Fibroblast of gingiva (primary cell): ENCODE measurements at regions not wholly inside any gene's neighbourhood (a gene's known extent, or its start where the extent isn't known, plus 50 kb on each side); places are given as distances from the start of the nearest gene placed in this dataset.
"Not testable (repeated sequence)": the region's sequence is repeated elsewhere in the genome, so short reads cannot be mapped to it uniquely, and the experiment has no call there.

Experiments
- DNase-seq: peaks from one replicate; pipeline ENCODE4 v3.0.0-alpha.2; 2011; ENCODE audit warnings: low read depth

GRCh38 chr2:44086629-44087028 lies 82.0 kb upstream of the PPM1B start:
- DNase-seq: no peak

DNA sequence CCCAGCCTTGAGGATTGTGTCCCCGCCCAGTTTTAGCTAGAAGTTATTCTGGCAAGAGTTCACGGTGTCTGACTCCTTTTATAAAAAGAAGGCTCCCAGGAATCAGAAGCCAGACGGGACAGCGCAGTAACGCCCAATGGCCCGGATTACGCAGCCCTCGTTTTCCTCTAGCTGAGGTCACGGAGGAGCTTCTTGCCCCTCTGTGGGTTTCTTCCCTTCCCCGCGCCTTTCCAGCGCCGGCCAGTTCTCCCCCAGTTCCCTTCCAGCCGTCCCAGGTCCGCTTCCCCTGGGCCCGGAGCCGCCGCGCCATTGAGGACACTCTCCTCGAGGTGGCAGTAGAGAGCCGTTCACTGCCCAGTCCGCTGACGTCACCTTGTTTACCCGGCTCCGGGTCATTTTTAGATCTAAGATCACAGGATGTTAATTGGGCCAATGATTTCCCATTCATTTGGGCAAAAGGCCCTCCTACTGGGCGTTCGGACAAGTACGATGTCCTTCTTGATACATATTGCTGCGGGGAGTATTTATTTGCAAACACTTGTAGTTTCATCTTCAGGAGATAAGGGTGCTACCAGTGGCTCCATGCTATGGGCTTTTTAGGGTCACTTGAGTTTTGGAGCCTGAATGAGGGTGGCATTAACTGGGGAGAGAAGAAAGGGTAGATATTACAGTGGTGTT lies 81.5 kb upstream of the PPM1B start:
- peak; percentile 76 for DNase-seq

- DNase-seq: no peak
Observed at GRCh38 chr2:44087714-44088092, 81.0 kb upstream of the PPM1B start.

DNA sequence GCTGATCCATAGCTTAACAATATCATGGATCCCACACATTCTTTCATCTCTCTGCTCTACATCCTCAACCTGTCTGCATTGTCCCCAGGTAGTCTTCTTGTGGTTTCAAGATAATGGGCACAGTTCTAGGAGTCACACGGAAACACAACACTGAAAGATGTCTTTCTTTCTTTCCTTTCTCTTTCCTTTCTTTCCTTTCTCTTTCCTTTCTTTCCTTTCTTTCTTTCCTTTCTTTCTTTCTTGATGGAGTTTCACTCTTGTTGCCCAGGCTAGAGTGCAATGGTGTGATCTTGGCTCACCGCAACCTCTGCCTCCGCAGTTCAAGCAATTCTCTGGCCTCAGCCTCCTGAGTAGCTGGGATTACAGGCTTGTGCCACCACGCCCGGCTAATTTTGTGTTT lies 76.2 kb upstream of the PPM1B start:
- not testable (repeated sequence) for DNase-seq

DNA sequence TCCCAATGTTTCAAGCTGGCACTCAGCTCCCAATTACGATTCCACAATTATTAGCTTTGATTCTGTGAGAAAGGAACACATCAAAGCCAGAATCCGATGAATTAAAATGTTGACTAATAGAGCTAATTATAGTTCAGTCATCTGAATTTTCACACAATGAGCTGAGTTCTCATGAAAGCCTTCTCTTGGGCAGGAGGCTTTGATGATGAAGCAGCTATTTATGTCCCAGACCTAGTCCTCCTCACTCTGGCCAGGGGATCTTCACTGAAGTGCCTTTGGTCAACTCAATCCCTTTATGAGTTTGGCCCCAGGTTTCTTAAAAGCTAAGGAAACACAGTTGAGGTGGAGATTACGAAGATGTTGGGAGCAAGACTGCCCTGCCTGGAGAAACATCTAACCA lies 74.7 kb upstream of the PPM1B start:
- no peak for DNase-seq

DNA sequence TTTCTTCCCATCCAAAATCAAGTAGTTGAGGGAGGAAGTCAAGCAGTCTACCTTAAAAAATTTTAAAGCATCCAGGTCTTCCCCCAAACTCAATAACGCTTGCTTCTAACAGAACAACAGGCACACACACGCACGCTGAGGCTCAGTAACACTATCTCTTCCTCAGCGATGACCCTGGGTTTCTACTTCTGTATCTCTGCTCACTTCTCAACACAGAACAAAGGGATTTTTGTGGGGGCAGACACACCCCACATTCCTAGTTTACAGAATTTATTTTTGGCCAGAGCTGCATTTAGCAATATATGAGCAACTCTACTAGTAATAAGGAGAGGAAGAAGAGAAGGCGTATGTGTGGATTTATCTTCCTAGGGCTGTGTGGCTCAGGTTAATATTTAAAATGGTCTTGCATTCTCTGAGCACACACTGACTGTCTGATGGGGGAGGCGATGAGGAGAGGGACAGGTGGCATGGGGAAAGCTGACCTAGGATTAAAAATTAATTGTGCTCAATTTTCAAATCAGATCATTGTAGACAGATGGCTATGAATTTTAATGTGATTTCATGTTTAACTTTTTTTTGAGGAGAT lies 71.3 kb upstream of the PPM1B start:
- no peak for DNase-seq

DNA sequence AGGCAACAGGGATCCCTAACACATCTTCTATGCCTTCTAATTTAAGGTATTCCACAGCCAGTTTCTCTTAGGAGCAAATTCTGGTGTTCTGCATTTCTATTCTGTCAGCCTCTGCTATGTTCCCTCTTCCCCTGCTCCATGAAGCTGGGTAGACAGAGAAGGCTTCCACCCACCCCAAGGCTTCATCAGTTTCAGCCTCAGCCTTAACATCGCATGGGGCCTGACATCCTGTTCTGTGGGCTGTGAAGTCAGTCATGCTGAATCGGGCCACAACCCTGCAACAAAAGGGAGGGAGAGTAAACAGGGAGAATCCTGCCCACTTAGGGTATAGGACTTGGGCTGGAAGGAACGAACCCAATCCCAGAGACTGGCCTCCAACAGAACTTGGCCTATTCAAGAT lies 70.6 kb upstream of the PPM1B start:
- no peak for DNase-seq

- no peak for DNase-seq
Observed at GRCh38 chr2:44098891-44099290, 69.8 kb upstream of the PPM1B start.

- DNase-seq: peak; percentile 94
Observed at GRCh38 chr2:44100351-44100750, 68.3 kb upstream of the PPM1B start.

DNA sequence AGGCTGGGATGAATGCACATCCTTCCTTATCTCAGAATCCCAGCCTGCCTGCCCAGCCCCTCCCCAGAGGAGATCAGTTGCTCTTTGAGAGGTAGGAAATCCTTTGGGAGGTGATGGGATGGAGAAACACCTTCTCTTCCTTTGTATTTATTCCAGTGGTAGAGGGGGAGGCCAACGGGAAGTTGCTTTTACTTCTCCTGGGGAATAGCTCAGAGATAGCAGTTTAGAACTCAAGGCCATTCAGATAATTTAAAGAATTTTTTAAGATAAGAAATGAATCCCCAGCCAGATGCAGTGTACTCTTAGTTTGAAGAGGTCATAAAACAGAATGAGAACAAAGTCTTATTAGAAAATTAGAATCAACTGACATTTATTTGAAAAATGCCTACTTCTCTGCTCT lies 67.4 kb upstream of the PPM1B start:
- DNase-seq: no peak

- no peak for DNase-seq
Observed at GRCh38 chr2:44102790-44103562, 65.7 kb upstream of the PPM1B start.

- DNase-seq: no peak
Observed at GRCh38 chr2:44103639-44104038, 65.0 kb upstream of the PPM1B start.

- DNase-seq: no peak
Observed at GRCh38 chr2:44104855-44105271, 63.8 kb upstream of the PPM1B start.

DNA sequence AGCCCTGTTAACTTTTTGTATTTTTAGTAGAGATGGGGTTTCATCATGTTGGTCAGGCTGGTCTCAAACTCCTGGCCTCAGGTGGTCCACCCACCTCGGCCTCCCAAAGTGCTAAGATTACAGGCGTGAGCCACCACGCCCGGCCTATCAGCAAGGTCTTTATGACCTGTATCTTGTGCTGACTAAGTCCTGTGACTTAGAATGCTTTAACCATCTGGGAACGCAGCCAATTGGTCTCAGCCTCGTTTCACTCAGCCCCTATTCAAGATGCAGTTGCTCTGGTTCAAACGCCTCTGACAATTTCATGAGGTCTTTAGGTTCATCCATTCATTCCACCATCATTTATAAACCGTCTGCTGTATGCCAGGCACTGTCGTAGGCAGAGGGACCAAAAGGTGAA lies 62.2 kb upstream of the PPM1B start:
- not testable (repeated sequence) for DNase-seq

GRCh38 chr2:44107086-44107740 lies 61.5 kb upstream of the PPM1B start:
- no peak for DNase-seq

GRCh38 chr2:44107974-44108373 lies 60.7 kb upstream of the PPM1B start:
- no peak for DNase-seq

DNA sequence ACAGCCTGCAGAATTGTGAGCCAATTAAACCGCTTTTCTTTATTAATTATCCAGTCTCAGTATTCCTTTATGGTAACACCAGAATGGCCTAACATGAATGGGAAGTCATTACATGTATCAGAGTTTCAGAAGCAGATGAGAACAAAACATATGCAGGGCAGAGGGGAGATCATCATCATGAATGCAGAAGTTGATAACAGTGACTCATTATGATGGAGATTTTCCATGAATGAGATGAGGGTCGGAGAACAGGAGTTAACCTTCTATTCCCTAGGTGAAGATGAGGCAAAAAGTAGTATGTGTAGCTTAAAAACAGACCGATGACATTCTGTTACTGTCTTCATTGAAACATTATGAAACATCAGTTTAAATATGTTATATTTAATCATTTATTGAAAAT lies 59.5 kb upstream of the PPM1B start:
- DNase-seq: no peak

DNA sequence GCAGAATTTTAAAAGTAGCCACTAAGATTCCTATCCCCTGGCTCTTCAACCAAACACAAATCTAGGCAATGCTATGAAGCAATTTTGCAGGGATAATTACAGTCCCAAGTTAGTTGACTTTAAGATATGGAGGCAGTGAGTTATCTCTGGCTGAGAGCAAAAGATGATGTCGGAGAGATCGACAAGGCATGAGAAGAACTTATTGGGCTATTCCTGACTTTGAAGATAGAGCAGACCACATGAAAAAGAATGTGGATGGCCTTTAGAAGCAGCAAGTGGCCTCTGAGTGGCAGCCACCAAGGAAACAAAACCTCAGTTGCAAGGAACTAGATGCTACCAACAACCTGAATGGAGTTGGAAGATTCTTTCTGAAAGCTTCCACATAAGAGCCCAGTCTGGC lies 58.2 kb upstream of the PPM1B start:
- DNase-seq: no peak

DNA sequence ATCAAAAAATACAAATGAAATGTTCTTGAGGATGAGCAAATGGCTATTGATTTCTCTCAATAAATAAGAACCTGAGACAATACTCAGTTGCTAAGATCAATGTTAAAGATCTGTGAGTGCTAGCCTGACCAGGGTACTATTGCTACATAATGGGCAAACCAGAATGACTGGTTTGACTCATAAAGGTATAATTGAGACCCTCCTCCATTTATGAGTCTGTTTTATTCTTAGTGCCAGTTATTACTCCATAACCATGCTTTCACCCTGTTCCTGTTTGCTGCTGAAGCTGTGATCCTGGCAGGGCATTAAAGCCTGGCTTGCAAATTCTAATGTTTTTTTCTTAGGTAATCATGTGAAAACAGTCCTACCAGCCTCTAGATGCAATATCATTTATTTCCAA lies 56.6 kb upstream of the PPM1B start:
- DNase-seq: no peak

GRCh38 chr2:44116319-44116718 lies 52.4 kb upstream of the PPM1B start:
- no peak for DNase-seq

DNA sequence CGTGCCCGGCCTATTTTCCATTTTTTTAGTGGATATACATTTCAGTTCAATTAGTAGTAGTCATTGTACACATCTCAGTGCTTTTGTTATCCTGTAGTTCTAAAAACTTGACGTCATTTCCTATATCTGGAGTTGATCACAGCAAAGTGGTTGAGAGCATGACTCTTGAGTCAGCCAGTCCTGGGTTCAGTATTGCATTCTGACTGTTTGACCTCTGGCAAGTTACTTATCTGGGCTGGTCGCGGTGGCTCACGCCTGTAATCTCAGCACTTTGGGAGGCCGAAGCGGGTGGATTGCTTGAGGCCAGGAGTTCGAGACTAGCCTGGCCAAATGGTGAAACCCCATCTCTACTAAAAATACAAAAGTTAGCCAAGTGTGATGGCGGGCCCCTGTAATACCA lies 50.4 kb upstream of the PPM1B start:
- DNase-seq: no peak
